GM12891 (cell line): ENCODE measurements at regions not wholly inside any gene's neighbourhood (a gene's known extent, or its start where the extent isn't known, plus 50 kb on each side); places are given as distances from the start of the nearest gene placed in this dataset.

Source experiments
- DNase-seq: peaks from one replicate; pipeline ENCODE4 v3.0.0; 2011; ENCODE audit warnings: low spot score; ENCODE audit not compliant: insufficient read length
- FAIRE-seq: peaks from 2 replicates; lab custom pipeline; 2011; peaks lifted over from hg19 to GRCh38; lab: Jason Lieb, UNC
- PAX5 ChIP-seq: IDR thresholded peaks from 2 replicates; pipeline ENCODE4 v1.6.1; 2011; ENCODE audit warnings: low read length, moderate library complexity, mild to moderate bottlenecking; ENCODE audit not compliant: insufficient read depth, severe bottlenecking
- POLR2A ChIP-seq: IDR thresholded peaks from 2 replicates; pipeline ENCODE4 v1.6.1; 2011; ENCODE audit warnings: low read depth, low read length, control low read depth
- POLR2AphosphoS5 ChIP-seq: IDR thresholded peaks from 2 replicates; pipeline ENCODE4 v1.6.1; 2011; ENCODE audit warnings: low read depth, low read length, control low read depth
- POU2F2 ChIP-seq: IDR thresholded peaks from 2 replicates; pipeline ENCODE4 v1.6.1; 2011; ENCODE audit warnings: low read depth, mild to moderate bottlenecking, control low read depth, low read length, moderate library complexity
- SPI1 ChIP-seq: IDR thresholded peaks from 2 replicates; pipeline ENCODE4 v1.6.1; 2011; ENCODE audit warnings: low read depth, low read length, control low read depth
- TAF1 ChIP-seq: IDR thresholded peaks from 2 replicates; pipeline ENCODE4 v1.6.1; 2011; ENCODE audit warnings: low read depth, low read length, control low read depth

GRCh38 chr12:92539976-92540781 lies 162.6 kb upstream of the PLEKHG7 start:
- DNase-seq: no peak
- TF ChIP-seq PAX5 (no peak), POLR2A (no peak), POU2F2 (no peak), TAF1 (no peak; the same call in 1 of the 2 replicates), POLR2AphosphoS5 (no peak), SPI1 (no peak)
- FAIRE-seq: peak; percentile 85

- FAIRE-seq (no peak), DNase-seq (no peak)
- TF ChIP-seq SPI1 (peak; percentile 34), PAX5 (peak; percentile 63), TAF1 (no peak), POLR2A (no peak), POLR2AphosphoS5 (no peak), POU2F2 (peak; percentile 71)
Observed at GRCh38 chr12:92539110-92539749, 163.6 kb upstream of the PLEKHG7 start.

- FAIRE-seq: peak; percentile 23
- no peak for DNase-seq
Observed at GRCh38 chr12:92537290-92537960, 165.4 kb upstream of the PLEKHG7 start.

GRCh38 chr12:92535961-92536360 lies 166.8 kb upstream of the PLEKHG7 start:
- no peak for TF ChIP-seq POLR2A
- TF ChIP-seq PAX5: no peak
- TF ChIP-seq POU2F2: no peak
- TF ChIP-seq POLR2AphosphoS5: no peak
- TF ChIP-seq TAF1: no peak
- no peak for TF ChIP-seq SPI1
- DNase-seq (no peak), FAIRE-seq (peak; percentile 33)

More at GRCh38 chr12:92537290-92537960, 165.4 kb upstream of the PLEKHG7 start:
- TF ChIP-seq POLR2AphosphoS5: no peak
- TF ChIP-seq POU2F2: no peak
- no peak for TF ChIP-seq SPI1
- TF ChIP-seq POLR2A: no peak
- no peak for TF ChIP-seq TAF1
- no peak for TF ChIP-seq PAX5

- FAIRE-seq (no peak), DNase-seq (no peak)
- no peak for TF ChIP-seq POLR2A
- no peak for TF ChIP-seq PAX5
- no peak for TF ChIP-seq SPI1
- no peak for TF ChIP-seq POLR2AphosphoS5
- no peak for TF ChIP-seq TAF1
- no peak for TF ChIP-seq POU2F2
Observed at GRCh38 chr12:92533280-92533890, 169.4 kb upstream of the PLEKHG7 start.

GRCh38 chr12:92530706-92531105 lies 172.1 kb upstream of the PLEKHG7 start:
- DNase-seq (no peak), FAIRE-seq (peak; percentile 61)
- TF ChIP-seq POLR2A (no peak), POU2F2 (no peak), PAX5 (no peak), TAF1 (no peak), SPI1 (no peak), POLR2AphosphoS5 (no peak)

- TF ChIP-seq SPI1 (no peak), POLR2AphosphoS5 (no peak), TAF1 (no peak), PAX5 (no peak), POU2F2 (no peak), POLR2A (no peak)
- FAIRE-seq (peak; percentile 51), DNase-seq (no peak)
Observed at GRCh38 chr12:92529944-92530343, 172.8 kb upstream of the PLEKHG7 start.

GRCh38 chr12:92528586-92528985 lies 174.2 kb upstream of the PLEKHG7 start:
- TF ChIP-seq TAF1 (no peak), POU2F2 (no peak), POLR2AphosphoS5 (no peak), PAX5 (no peak), POLR2A (no peak), SPI1 (no peak)
- no peak for FAIRE-seq
- DNase-seq: no peak
